ENCODE measurements at regions not wholly inside any gene's neighbourhood (a gene's known extent, or its start where the extent isn't known, plus 50 kb on each side); places are given as distances from the start of the nearest gene placed in this dataset.

GRCh38 chr2:11040992-11041391 lies 114.3 kb upstream of the SLC66A3 start:
- CTCF ChIA-PET: no interaction called here
- DNase-seq: no peak

More at GRCh38 chr2:11040992-11041391, 114.3 kb upstream of the SLC66A3 start:
- in situ Hi-C loops (cut with MboI; ENCODE audit: low sequenced_read_pairs): no loop called here
- Histone ChIP-seq H2BK15ac (ENCODE audit: low read depth, low read length) (no peak overlapping the region), H3K27ac (ENCODE audit: insufficient read depth, low read length) (no peak overlapping the region), H3K23ac (ENCODE audit: low read depth, low read length) (no peak overlapping the region), H4K5ac (ENCODE audit: low read depth, low read length) (no peak overlapping the region), H3K4ac (ENCODE audit: low read depth, low read length) (no peak overlapping the region), H3K14ac (replicated peaks; ENCODE audit: low read depth, low read length) (no peak overlapping the region), H3K56ac (ENCODE audit: extremely low read depth, insufficient read depth, low read length) (no peak overlapping the region), H3K9me1 (ENCODE audit: insufficient read depth, low read length) (no peaks in the 10 kb centered on the region), H3K4me2 (ENCODE audit: low read depth, low read length) (no peak overlapping the region), H4K8ac (ENCODE audit: low read depth in 2 of 2, low read length in 2 of 2) (no peak overlapping the region), H3K27me3 (ENCODE audit: control insufficient read depth, insufficient read depth, low read length) (peaks cover 19% of the 10 kb centered on the region), H3K36me3 (ENCODE audit: control insufficient read depth, insufficient read depth, low read length) (no peaks in the 10 kb centered on the region), H3K9me3 (ENCODE audit: control insufficient read depth, insufficient read depth, low read length) (peaks cover 8% of the 10 kb centered on the region), H3K18ac (ENCODE audit: low read depth, low read length) (no peak overlapping the region), H3K4me1 (ENCODE audit: control insufficient read depth, insufficient read depth, low read length) (no peaks in the 10 kb centered on the region), H3K4me3 (ENCODE audit: insufficient read depth, low read depth, low read length) (no peak overlapping the region), H2BK5ac (ENCODE audit: low read depth, low read length, poor library complexity, severe bottlenecking) (no peak overlapping the region), H2AK5ac (ENCODE audit: low read depth, low read length) (no peak overlapping the region), H3K79me1 (ENCODE audit: low read depth in 1 of 2, low read length in 2 of 2) (no peaks in the 10 kb centered on the region), H4K91ac (ENCODE audit: insufficient read depth, low read depth, low read length) (no peak overlapping the region), H2BK120ac (ENCODE audit: low read depth, low read length) (no peak overlapping the region), H2BK20ac (ENCODE audit: low read depth, low read length) (no peak overlapping the region), H2AFZ (replicated peaks; ENCODE audit: low read length, poor library complexity) (no peak overlapping the region), H2AK9ac (replicated peaks; ENCODE audit: low read depth, low read length, poor library complexity) (no peak overlapping the region), H4K20me1 (ENCODE audit: insufficient read depth, low read length) (no peaks in the 10 kb centered on the region), H3K9ac (ENCODE audit: low read depth, low read length) (no peak overlapping the region)
- dilution Hi-C loops (cut with HindIII; ENCODE audit: low sequenced_read_pairs, unreplicated experiment): no loop called here
- BruUV-seq (replicated peaks): no TSS peak
- no peak for ATAC-seq (ENCODE audit: low read depth)
- TF ChIP-seq RCOR1 (IDR thresholded peaks at IDR 0.05; ENCODE audit: insufficient replicate concordance, low read length): no peak
- TF ChIP-seq MAFK (IDR thresholded peaks at IDR 0.05; ENCODE audit: low read depth, low read length): no peak
- no peak for TF ChIP-seq NFE2L2 (IDR thresholded peaks at IDR 0.05; ENCODE audit: low read depth, low read length)
- TF ChIP-seq MXI1 (IDR thresholded peaks at IDR 0.05; ENCODE audit: borderline replicate concordance, low read depth, low read length): no peak
- TF ChIP-seq MAZ (IDR thresholded peaks at IDR 0.05; ENCODE audit: borderline replicate concordance, low read depth, low read length): no peak
- no peak for TF ChIP-seq RAD21 (IDR thresholded peaks at IDR 0.05; ENCODE audit: low read length)
- no peak for TF ChIP-seq BHLHE40 (IDR thresholded peaks at IDR 0.05; ENCODE audit: low read depth, low read length)
- TF ChIP-seq CHD1 (IDR thresholded peaks at IDR 0.05; ENCODE audit: low read depth, low read length): no peak
- TF ChIP-seq USF2 (IDR thresholded peaks at IDR 0.05; ENCODE audit: low read depth, low read length): no peak
- POLR2A ChIA-PET (ENCODE audit: unreplicated experiment): no interaction called here
- no CpG with 5 or more reads among the region's 1 CpG for WGBS, 2 experiments (ENCODE audit: extremely low coverage in 2 of 2, insufficient read length in 1 of 2)
- intact Hi-C loops (cut with micrococcal nuclease): no loop called here
